Hepatocyte (in vitro differentiated cells): ENCODE measurements at regions not wholly inside any gene's neighbourhood (a gene's known extent, or its start where the extent isn't known, plus 50 kb on each side); places are given as distances from the start of the nearest gene placed in this dataset.

ENCODE experiments used
- DNase-seq: peaks from one replicate; pipeline ENCODE4 v3.0.0-alpha.2; 2016; ENCODE audit warnings: low spot score
- H2AFZ ChIP-seq: fragments of 200-600 bp; sonication (generic); 2 replicates; pipeline ENCODE4 v1.6.0; 2016; ENCODE audit warnings: antibody characterized with exemption, mild to moderate bottlenecking
- H3K27ac ChIP-seq: fragments of 200-600 bp; sonication (generic); 2 replicates; pipeline ENCODE4 v1.5.1; 2016; ENCODE audit warnings: mild to moderate bottlenecking
- H3K27me3 ChIP-seq: fragments of 200-600 bp; sonication (generic); 2 replicates; pipeline ENCODE4 v1.6.1; 2016
- H3K36me3 ChIP-seq: fragments of 200-600 bp; sonication (generic); replicated peaks from 2 replicates; pipeline ENCODE4 v1.5.1; 2016; ENCODE audit warnings: low read depth; ENCODE audit not compliant: insufficient read depth
- H3K4me1 ChIP-seq: fragments of 200-600 bp; sonication (generic); 2 replicates; pipeline ENCODE4 v1.5.1; 2016; ENCODE audit warnings: mild to moderate bottlenecking, moderate library complexity; ENCODE audit not compliant: insufficient read depth
- H3K4me2 ChIP-seq: fragments of 200-600 bp; sonication (generic); 2 replicates; pipeline ENCODE4 v1.6.0; 2016
- H3K4me3 ChIP-seq: fragments of 200-600 bp; sonication (generic); 2 replicates; pipeline ENCODE4 v1.5.1; 2016; ENCODE audit warnings: mild to moderate bottlenecking
- H3K79me2 ChIP-seq: fragments of 200-600 bp; sonication (generic); 2 replicates; pipeline ENCODE4 v1.6.0; 2017; ENCODE audit warnings: mild to moderate bottlenecking
- H3K9me2 ChIP-seq: fragments of 200-600 bp; sonication (generic); replicated peaks from 2 replicates; pipeline ENCODE4 v1.6.0; 2017; ENCODE audit warnings: mild to moderate bottlenecking; ENCODE audit not compliant: insufficient read depth
- H3K9me3 ChIP-seq: fragments of 200-600 bp; sonication (generic); 2 replicates; pipeline ENCODE4 v1.5.1; 2016; ENCODE audit warnings: low read depth, mild to moderate bottlenecking
- H4K20me1 ChIP-seq: fragments of 200-600 bp; sonication (generic); 2 replicates; pipeline ENCODE4 v1.6.0; 2016; ENCODE audit warnings: mild to moderate bottlenecking; ENCODE audit not compliant: insufficient read depth, poor library complexity, severe bottlenecking
- EZH2 ChIP-seq: fragments of 200-600 bp; sonication (generic); IDR thresholded peaks from 2 replicates; pipeline ENCODE4 v1.6.1; 2016; ENCODE audit warnings: antibody characterized with exemption, mild to moderate bottlenecking, borderline replicate concordance
- EZH2phosphoT487 ChIP-seq: fragments of 200-600 bp; sonication (generic); IDR thresholded peaks from one replicate; pipeline ENCODE4 v1.6.1; 2018; ENCODE audit warnings: antibody characterized with exemption, mild to moderate bottlenecking, low read depth, moderate library complexity; ENCODE audit not compliant: unreplicated experiment, severe bottlenecking
- WGBS: methylation state at CpG from one replicate; pipeline ENCODE4 v1.1.6; 2016; ENCODE audit warnings: low lambda C conversion rate; ENCODE audit errors: missing lambda C conversion rate; 5-methylcytosine and 5-hydroxymethylcytosine counted together
- TF ChIP-seq, protein P1 (sequence below): fragments of 200-600 bp; sonication (generic); IDR thresholded peaks from 2 replicates; pipeline ENCODE4 v1.5.1; 2016; ENCODE audit warnings: antibody characterized with exemption, mild to moderate bottlenecking; ENCODE audit not compliant: poor library complexity

DNA sequence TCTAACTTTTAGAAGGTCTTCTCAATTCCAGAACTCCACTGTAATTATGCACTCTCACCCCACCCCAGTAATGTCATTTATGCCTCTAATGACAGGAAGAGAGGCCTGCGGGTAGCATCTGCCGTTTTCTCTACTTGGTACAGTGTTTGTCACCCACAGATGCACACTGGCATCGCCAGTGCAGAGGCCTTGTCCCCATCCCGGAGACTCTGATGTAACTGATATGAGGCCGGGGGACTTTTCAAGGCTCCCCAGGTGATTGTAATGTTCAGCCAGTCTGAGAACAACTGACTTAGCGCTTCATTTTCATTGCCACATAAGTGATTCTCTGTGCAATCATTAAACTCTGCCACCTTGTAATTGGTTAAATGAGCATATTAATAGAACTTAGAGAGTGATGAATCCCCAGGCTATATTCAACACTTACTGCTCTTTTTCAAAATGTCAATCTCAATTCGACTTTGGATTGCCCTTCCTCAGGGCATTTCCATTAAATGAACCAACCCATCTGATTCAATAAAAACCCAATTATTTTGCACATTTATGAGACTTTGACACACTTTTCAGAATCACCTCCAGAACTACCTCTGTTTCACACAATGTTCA, 113.2 kb downstream of the HERPUD2 start:
- Histone ChIP-seq H3K27ac (no peak overlapping the region), H3K36me3 (no peaks in the 10 kb centered on the region), H3K4me1 (no peaks in the 10 kb centered on the region), H2AFZ (no peak overlapping the region), H3K4me3 (no peak overlapping the region), H3K9me3 (no peaks in the 10 kb centered on the region), H3K4me2 (no peak overlapping the region), H3K79me2 (no peaks in the 10 kb centered on the region), H3K27me3 (no peaks in the 10 kb centered on the region), H4K20me1 (no peaks in the 10 kb centered on the region), H3K9me2 (no peaks in the 10 kb centered on the region)
- 84% methylated on average over 7 of the region's 7 CpGs for WGBS
- DNase-seq: no peak
- TF ChIP-seq EZH2phosphoT487 (no peak), EZH2 (no peak)
- TF ChIP-seq, protein P1, sequence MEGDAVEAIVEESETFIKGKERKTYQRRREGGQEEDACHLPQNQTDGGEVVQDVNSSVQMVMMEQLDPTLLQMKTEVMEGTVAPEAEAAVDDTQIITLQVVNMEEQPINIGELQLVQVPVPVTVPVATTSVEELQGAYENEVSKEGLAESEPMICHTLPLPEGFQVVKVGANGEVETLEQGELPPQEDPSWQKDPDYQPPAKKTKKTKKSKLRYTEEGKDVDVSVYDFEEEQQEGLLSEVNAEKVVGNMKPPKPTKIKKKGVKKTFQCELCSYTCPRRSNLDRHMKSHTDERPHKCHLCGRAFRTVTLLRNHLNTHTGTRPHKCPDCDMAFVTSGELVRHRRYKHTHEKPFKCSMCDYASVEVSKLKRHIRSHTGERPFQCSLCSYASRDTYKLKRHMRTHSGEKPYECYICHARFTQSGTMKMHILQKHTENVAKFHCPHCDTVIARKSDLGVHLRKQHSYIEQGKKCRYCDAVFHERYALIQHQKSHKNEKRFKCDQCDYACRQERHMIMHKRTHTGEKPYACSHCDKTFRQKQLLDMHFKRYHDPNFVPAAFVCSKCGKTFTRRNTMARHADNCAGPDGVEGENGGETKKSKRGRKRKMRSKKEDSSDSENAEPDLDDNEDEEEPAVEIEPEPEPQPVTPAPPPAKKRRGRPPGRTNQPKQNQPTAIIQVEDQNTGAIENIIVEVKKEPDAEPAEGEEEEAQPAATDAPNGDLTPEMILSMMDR: no peak

DNA sequence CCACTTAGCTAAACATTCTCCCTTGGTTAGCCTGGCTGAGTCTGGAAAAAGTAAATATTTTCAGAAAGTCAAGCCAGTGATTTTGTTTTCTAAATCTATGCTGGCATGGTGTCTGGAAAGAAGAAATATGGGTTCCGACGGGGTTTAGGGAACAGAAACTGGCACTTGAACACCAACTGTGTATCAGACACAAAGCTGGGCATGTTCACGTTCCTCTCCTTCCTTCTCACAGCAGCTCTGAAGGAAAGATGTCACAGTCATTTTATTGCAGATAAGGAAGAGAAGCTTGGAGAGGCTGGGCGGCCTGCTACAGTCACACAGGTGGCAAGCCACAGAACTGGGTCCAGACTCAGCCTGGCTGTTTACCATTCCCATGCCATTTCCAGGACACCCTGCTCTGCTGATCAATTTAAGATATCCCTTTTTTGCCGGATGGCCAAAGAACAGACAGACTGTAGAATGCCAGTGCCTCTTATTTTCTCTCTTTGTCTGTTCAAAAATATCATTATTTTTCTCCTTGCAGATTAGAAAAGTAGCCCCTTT, 118.8 kb downstream of the HERPUD2 start:
- no peaks in the 10 kb centered on the region for H3K9me2 ChIP-seq
- H3K9me3 ChIP-seq: no peaks in the 10 kb centered on the region
- H3K4me2 ChIP-seq: no peak overlapping the region
- H3K79me2 ChIP-seq: no peaks in the 10 kb centered on the region
- H3K4me1 ChIP-seq: no peaks in the 10 kb centered on the region
- H4K20me1 ChIP-seq: no peaks in the 10 kb centered on the region
- TF ChIP-seq EZH2 (no peak), EZH2phosphoT487 (no peak)
- TF ChIP-seq, protein P1: no peak
- WGBS: 73% methylated on average over 5 of the region's 5 CpGs
- H3K4me3 ChIP-seq: no peak overlapping the region
- no peak overlapping the region for H2AFZ ChIP-seq
- H3K27ac ChIP-seq: no peak overlapping the region
- no peaks in the 10 kb centered on the region for H3K36me3 ChIP-seq
- DNase-seq: no peak
- H3K27me3 ChIP-seq: no peaks in the 10 kb centered on the region

DNA sequence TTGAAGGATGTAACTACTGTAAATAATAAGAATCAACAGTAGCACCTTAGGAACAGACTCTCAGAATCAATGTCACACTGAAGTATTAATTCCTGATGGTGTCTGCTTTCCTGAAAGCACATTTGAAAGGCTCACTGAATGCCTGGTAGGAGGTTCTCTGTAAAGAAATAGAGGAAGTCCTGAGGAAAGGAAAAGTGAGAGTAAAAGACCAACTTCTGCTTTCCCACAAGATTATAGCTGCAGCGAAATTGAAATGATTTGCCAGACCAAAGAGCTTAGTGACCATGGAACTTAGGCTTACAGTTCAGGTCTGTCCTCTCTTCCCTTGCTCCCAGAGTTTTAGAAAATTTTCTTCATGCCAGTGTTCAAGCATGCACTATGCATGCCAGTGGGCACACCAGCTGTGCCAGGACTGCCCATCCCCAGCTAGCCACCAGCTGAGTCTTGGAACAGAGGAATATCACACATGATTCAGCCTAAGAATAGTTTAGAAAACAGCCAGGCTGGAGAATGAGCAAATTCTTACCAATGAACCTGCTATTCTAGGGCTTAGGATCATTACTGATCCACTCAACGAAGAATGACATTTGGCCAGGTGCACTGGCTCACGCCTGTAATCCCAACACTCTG, 123.2 kb downstream of the HERPUD2 start:
- 92% methylated on average over 3 of the region's 3 CpGs for WGBS

More for the DNA sequence above, 123.2 kb downstream of the HERPUD2 start:
- no peaks in the 10 kb centered on the region for H4K20me1 ChIP-seq
- no peak for DNase-seq
- no peaks in the 10 kb centered on the region for H3K36me3 ChIP-seq
- no peaks in the 10 kb centered on the region for H3K9me3 ChIP-seq
- no peak overlapping the region for H2AFZ ChIP-seq
- H3K4me2 ChIP-seq: no peak overlapping the region
- no peaks in the 10 kb centered on the region for H3K79me2 ChIP-seq
- H3K4me1 ChIP-seq: no peaks in the 10 kb centered on the region
- no peak for TF ChIP-seq EZH2phosphoT487
- TF ChIP-seq, protein P1: no peak
- no peak for TF ChIP-seq EZH2
- H3K27ac ChIP-seq: no peak overlapping the region
- no peaks in the 10 kb centered on the region for H3K9me2 ChIP-seq
- H3K27me3 ChIP-seq: no peaks in the 10 kb centered on the region
- H3K4me3 ChIP-seq: no peak overlapping the region
